K562 (cell line): ENCODE measurements at regions not wholly inside any gene's neighbourhood (a gene's known extent, or its start where the extent isn't known, plus 50 kb on each side); places are given as distances from the start of the nearest gene placed in this dataset.

Experiments used
- CTCF ChIP-seq, 3 experiments: IDR thresholded peaks in 2 of 3; conservative IDR thresholded peaks in 1 of 3; 2 replicates each; pipeline ENCODE4 v1.5.1; 2011 to 2012; ENCODE audit warnings: low read length in 3 of 3, mild to moderate bottlenecking in 3 of 3, control low read depth in 2 of 3, improper control_type of control experiment in 1 of 3, inconsistent platforms in 1 of 3, low read depth in 1 of 3, mixed read lengths in 1 of 3, moderate library complexity in 1 of 3; ENCODE audit not compliant: insufficient read depth in 2 of 3
- NR1H2 ChIP-seq: sonication (generic); formaldehyde crosslinking; IDR thresholded peaks from 2 replicates; pipeline ENCODE4 v1.4.0; 2020; ENCODE audit warnings: mild to moderate bottlenecking, missing genetic modification reagents
- RBM34 ChIP-seq: fragments of 200-400 bp; formaldehyde crosslinking; IDR thresholded peaks from 2 replicates; pipeline ENCODE4 v1.6.1; 2018; ENCODE audit warnings: low read length, borderline replicate concordance; ENCODE audit not compliant: insufficient read depth
- RCOR1 ChIP-seq, 2 experiments: IDR thresholded peaks; 2 replicates each; pipeline ENCODE4 v1.6.1; 2012; ENCODE audit warnings: low read depth in 2 of 2, low read length in 2 of 2, borderline replicate concordance in 1 of 2, improper control_type of control experiment in 1 of 2
- TARDBP ChIP-seq: fragments of 450-650 bp; IDR thresholded peaks from 2 replicates; pipeline ENCODE4 v1.6.1; 2016
- TFAP4 ChIP-seq: sonication (generic); formaldehyde crosslinking; IDR thresholded peaks from 2 replicates; pipeline ENCODE4 v1.8.0; 2022; ENCODE audit warnings: missing genetic modification reagents, mild to moderate bottlenecking, moderate library complexity, borderline replicate concordance
- ZNF24 ChIP-seq: fragments of 450-650 bp; IDR thresholded peaks from 2 replicates; pipeline ENCODE4 v1.6.1; 2016

GRCh38 chr16:73483076-73483791, 435.3 kb upstream of the ZFHX3 start:
- no peak for TF ChIP-seq TFAP4 (CRISPR knock-in tag)
- TF ChIP-seq RBM34, result no peak
- no peak for TF ChIP-seq TARDBP
- TF ChIP-seq RCOR1 (IDR thresholded peaks at IDR 0.05; ENCODE audit: borderline replicate concordance in 1 of 2, low read depth in 2 of 2, low read length in 2 of 2), result no peak
- TF ChIP-seq ZNF24, result no peak
- no peak for TF ChIP-seq NR1H2 (CRISPR knock-in tag)
- TF ChIP-seq CTCF (IDR thresholded peaks at IDR 0.05 in 2 of 3, conservative IDR thresholded peaks at IDR 0.05 in 1 of 3; ENCODE audit: insufficient read depth in 2 of 3, low read depth in 1 of 3, low read length in 3 of 3), result no peak
